Muscle of leg (tissue), 3 donors: ENCODE measurements at regions not wholly inside any gene's neighbourhood (a gene's known extent, or its start where the extent isn't known, plus 50 kb on each side); places are given as distances from the start of the nearest gene placed in this dataset.
A peak's percentile ranks its signal among the peaks of the same experiment; 100 is the strongest.

Source experiments
- DNase-seq: peaks from one replicate; pipeline ENCODE4 v3.0.0; 2013
- H3K27ac ChIP-seq: one replicate; pipeline ENCODE4 v1.5.1; 2013; ENCODE audit warnings: mild to moderate bottlenecking, low read length, control low read depth
- H3K27me3 ChIP-seq: one replicate; pipeline ENCODE4 v1.6.1; 2013; ENCODE audit warnings: low read length; ENCODE audit not compliant: control insufficient read depth, insufficient read depth
- H3K36me3 ChIP-seq: one replicate; pipeline ENCODE4 v1.6.1; 2013; ENCODE audit warnings: low read length; ENCODE audit not compliant: control insufficient read depth, insufficient read depth
- H3K4me1 ChIP-seq: one replicate; pipeline ENCODE4 v1.6.1; 2013; ENCODE audit warnings: low read length; ENCODE audit not compliant: control insufficient read depth, insufficient read depth
- H3K4me3 ChIP-seq: one replicate; pipeline ENCODE4 v1.5.1; 2013; ENCODE audit warnings: low read length, control low read depth
- H3K9me3 ChIP-seq: replicated peaks from 2 replicates; pipeline ENCODE4 v1.6.1; 2013; ENCODE audit warnings: low read depth, low read length; ENCODE audit not compliant: control insufficient read depth
- WGBS: methylation state at CpG from one replicate; pipeline ENCODE4 v1.1.5; 2013; ENCODE audit warnings: missing lambda C conversion rate; ENCODE audit not compliant: insufficient coverage; 5-methylcytosine and 5-hydroxymethylcytosine counted together

DNA sequence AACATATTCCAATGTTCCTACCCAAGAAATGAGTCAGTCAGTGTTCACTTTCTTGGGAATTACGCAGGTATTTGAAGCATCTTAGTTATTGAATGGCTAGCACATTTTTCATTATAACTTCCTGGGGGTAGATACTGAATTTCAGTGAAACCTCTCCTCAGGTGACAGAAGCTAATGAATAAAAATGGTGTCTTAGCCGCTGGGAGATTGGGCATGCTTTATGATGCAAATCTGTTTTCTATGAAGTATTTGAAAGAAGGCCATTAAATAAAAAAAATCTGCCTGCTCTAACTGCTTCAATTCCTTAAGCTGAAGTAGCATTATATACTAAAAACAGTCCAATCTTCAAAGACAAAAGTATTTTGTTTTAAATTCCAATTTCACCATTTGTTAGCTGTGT is 132.8 kb upstream of the CYRIA start:
- H3K4me3 ChIP-seq: no peak overlapping the region
- no peaks in the 10 kb centered on the region for H3K36me3 ChIP-seq
- no CpG with 5 or more reads among the region's 2 CpGs for WGBS
- no peak for DNase-seq
- H3K9me3 ChIP-seq: no peaks in the 10 kb centered on the region
- H3K27ac ChIP-seq: no peak overlapping the region
- no peaks in the 10 kb centered on the region for H3K27me3 ChIP-seq
- no peaks in the 10 kb centered on the region for H3K4me1 ChIP-seq

DNA sequence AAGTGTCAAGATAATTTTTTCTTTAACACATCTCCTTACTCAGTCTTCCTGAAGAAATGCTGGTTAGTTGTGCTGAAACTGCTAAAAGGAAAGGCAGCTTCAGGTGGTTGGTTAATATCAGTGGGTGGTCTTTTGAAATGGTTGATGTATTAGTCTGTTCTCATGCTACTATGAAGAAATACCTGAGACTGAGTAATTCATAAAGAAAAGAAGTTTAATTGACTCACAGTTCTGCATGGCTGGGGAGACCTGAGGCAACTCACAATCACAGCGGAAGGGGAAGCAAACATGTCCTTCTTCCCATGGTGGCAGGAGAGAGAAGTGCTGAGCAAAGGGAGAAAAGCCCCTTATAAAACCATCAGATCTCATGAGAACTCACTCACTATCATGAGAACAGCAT is 125.9 kb upstream of the CYRIA start:
- no peak overlapping the region for H3K4me3 ChIP-seq
- H3K9me3 ChIP-seq: no peaks in the 10 kb centered on the region
- H3K27me3 ChIP-seq: no peaks in the 10 kb centered on the region
- no peak overlapping the region for H3K27ac ChIP-seq
- no CpG with 5 or more reads among the region's 1 CpG for WGBS
- H3K36me3 ChIP-seq: no peaks in the 10 kb centered on the region
- DNase-seq: no peak
- H3K4me1 ChIP-seq: no peaks in the 10 kb centered on the region

GRCh38 chr2:16785149-16785548 is 119.5 kb upstream of the CYRIA start:
- H3K9me3 ChIP-seq: no peaks in the 10 kb centered on the region
- H3K27ac ChIP-seq: no peak overlapping the region
- 20% methylated on average over 2 of the region's 3 CpGs for WGBS
- DNase-seq: no peak
- no peaks in the 10 kb centered on the region for H3K27me3 ChIP-seq
- no peaks in the 10 kb centered on the region for H3K36me3 ChIP-seq
- no peaks in the 10 kb centered on the region for H3K4me1 ChIP-seq
- no peak overlapping the region for H3K4me3 ChIP-seq

DNA sequence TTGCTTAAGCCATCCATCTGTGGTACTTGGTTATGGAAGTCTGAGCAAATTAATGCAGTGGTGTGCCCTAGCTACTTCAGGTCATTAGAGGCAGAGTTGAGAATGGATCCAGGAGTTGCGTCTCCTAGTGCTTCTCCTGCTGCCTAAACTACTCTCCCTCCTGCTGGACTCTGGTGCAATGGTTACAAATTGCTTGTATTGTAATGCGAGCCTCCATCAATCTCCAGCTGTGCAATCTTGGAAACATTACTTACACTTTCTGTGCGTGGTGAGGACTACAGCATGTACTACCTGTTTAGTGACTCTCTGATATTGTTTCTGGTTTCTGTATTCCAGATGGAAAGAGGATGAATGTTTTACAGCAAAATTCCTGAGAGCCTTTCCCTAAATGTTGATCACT is 119.0 kb upstream of the CYRIA start:
- Histone ChIP-seq H3K36me3 (no peaks in the 10 kb centered on the region), H3K4me1 (no peaks in the 10 kb centered on the region), H3K4me3 (no peak overlapping the region), H3K27me3 (no peaks in the 10 kb centered on the region), H3K9me3 (no peaks in the 10 kb centered on the region), H3K27ac (no peak overlapping the region)
- WGBS: no CpG with 5 or more reads among the region's 3 CpGs
- no peak for DNase-seq

GRCh38 chr2:16777123-16777870 is 111.7 kb upstream of the CYRIA start:
- DNase-seq: no peak
- H3K4me1 ChIP-seq: no peaks in the 10 kb centered on the region
- H3K27me3 ChIP-seq: no peaks in the 10 kb centered on the region
- no peak overlapping the region for H3K4me3 ChIP-seq
- WGBS: 82% methylated on average over 9 of the region's 10 CpGs
- H3K9me3 ChIP-seq: no peaks in the 10 kb centered on the region
- no peak overlapping the region for H3K27ac ChIP-seq
- no peaks in the 10 kb centered on the region for H3K36me3 ChIP-seq

GRCh38 chr2:16775899-16776231 is 110.2 kb upstream of the CYRIA start:
- no peaks in the 10 kb centered on the region for H3K27me3 ChIP-seq
- no peaks in the 10 kb centered on the region for H3K4me1 ChIP-seq
- no peak for DNase-seq
- H3K9me3 ChIP-seq: no peaks in the 10 kb centered on the region
- H3K27ac ChIP-seq: no peak overlapping the region
- no peak overlapping the region for H3K4me3 ChIP-seq
- no CpG with 5 or more reads among the region's 1 CpG for WGBS
- H3K36me3 ChIP-seq: no peaks in the 10 kb centered on the region

DNA sequence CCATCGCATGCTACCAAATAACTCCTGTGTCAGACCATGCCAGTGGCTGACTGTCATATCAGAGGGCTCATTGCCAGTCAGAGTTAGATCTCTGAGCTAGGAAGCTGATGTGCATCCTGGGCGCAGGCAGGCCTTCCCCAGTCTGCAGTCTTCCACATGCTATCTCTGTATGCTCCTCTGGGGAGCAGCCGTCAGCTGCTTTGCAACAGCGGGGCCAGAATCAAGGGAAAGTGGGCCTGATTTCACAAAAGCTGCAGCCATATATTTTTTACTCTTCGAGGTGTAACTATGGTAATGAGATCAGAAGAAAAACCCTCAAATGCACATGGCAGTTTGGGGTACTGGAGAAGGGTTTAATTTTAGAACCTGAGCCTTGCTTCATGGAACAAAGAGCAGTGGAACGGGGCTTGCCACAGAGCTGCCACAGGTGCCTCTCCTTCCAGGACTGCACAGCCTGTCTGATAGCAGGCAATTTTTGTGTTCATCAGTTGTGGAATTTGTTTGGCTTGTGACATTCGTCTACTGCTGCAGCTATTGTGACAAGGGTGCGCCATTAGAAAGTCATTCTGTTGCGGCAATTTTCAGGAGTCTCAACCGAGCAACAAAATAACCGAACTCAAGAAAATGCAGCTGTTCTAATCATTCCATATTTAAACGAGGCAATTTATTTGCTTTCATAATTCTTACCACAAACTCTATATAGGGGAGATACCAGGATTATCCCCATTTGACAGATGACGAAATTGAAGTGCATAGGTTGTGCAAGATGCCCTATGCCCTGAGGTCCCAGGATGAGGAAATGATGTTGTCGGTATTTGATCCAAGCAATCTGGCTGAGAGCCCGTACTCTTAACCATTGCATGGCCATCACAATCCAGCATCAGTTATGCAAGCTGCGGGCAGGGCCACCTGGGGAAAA is 109.6 kb upstream of the CYRIA start:
- DNase-seq: no peak
- Histone ChIP-seq H3K4me3 (no peak overlapping the region), H3K4me1 (no peaks in the 10 kb centered on the region), H3K9me3 (no peaks in the 10 kb centered on the region), H3K27ac (no peak overlapping the region), H3K36me3 (no peaks in the 10 kb centered on the region), H3K27me3 (no peaks in the 10 kb centered on the region)
- WGBS: 69% methylated on average over 7 of the region's 16 CpGs

- no peak overlapping the region for H3K27ac ChIP-seq
- no peaks in the 10 kb centered on the region for H3K36me3 ChIP-seq
- H3K4me1 ChIP-seq: no peaks in the 10 kb centered on the region
- H3K9me3 ChIP-seq: no peaks in the 10 kb centered on the region
- DNase-seq: no peak
- no peak overlapping the region for H3K4me3 ChIP-seq
- no peaks in the 10 kb centered on the region for H3K27me3 ChIP-seq
- 88% methylated on average over 1 of the region's 2 CpGs for WGBS
These were observed 108.5 kb upstream of the CYRIA start for GRCh38 chr2:16774091-16774490.

DNA sequence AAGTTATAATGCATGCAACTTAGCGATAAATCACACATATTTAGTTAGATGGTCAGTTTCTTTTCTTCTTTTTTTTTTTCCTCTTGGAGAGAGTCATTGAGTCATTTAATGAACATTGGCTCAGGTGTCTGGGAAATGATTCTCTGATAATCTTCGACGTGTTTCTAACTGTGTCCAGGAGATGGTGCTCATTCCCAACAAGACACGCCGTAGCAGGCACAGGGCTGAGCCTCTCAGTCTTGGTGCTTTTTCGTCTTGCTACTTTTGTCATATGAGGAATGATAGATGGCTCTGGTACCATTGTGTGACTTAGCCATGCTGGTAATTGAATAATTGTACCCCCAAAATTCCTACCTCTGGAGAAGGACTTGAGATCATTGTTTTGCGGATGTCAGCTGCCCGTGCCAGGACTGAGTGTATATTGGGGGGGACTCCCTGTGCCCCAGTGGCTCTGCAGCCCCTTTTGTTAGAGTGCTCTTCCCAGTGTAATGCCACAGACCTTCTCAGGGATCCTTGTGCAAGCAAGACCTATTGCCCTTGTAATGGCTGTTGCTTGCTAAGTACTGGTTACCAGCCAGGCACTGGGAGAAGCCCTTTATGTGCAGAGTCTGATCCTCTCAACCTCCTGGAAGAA is 107.6 kb upstream of the CYRIA start:
- Histone ChIP-seq H3K27ac (no peak overlapping the region), H3K27me3 (no peaks in the 10 kb centered on the region), H3K4me3 (no peak overlapping the region), H3K4me1 (no peaks in the 10 kb centered on the region), H3K36me3 (no peaks in the 10 kb centered on the region), H3K9me3 (no peaks in the 10 kb centered on the region)
- DNase-seq: peak; percentile 50
- WGBS: 0% methylated on average over 2 of the region's 8 CpGs

DNA sequence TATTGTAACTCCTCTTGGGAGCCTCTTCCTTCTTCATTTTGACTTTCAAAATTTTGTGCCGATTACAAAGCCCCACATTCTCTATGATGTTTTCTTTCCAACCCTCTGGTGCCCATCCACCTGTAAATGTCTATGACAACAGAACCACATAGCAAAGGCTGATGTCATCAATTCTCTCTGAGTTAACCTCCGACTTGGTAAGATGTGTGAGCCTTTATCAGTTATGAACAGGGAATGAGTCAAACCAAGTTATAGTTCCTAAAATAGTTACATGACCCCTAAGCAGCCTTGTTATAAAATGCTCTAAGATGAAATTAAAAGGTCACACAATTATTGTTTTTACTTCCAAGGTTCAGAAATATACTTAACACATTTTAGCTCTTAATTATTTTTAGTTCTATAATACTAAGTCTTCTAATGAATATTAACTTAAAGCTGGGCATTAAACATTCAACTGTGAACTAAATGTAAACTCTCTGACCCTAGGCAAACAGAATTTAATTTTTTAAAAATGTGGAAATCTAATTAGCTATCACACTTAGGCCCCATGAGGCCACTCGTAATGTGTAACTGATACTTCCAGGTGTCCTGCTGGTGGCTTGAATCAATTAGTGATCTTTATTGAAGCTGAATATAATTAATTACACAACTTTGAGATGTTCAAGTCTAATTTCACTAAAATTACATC is 102.3 kb upstream of the CYRIA start:
- Histone ChIP-seq H3K9me3 (no peaks in the 10 kb centered on the region), H3K4me3 (no peak overlapping the region), H3K27me3 (no peaks in the 10 kb centered on the region), H3K36me3 (no peaks in the 10 kb centered on the region), H3K27ac (no peak overlapping the region), H3K4me1 (no peaks in the 10 kb centered on the region)
- DNase-seq: no peak
- 100% methylated on average over 1 of the region's 3 CpGs for WGBS
